Kidney (tissue), 13 donors: ENCODE measurements at regions not wholly inside any gene's neighbourhood (a gene's known extent, or its start where the extent isn't known, plus 50 kb on each side); places are given as distances from the start of the nearest gene placed in this dataset.

Source experiments
- DNase-seq, 5 donors: peaks; one replicate each; pipeline ENCODE4 v3.0.0-alpha.2; 2013 to 2020
- FAIRE-seq: peaks from 2 replicates; lab custom pipeline; 2012; peaks lifted over from hg19 to GRCh38; lab: Jason Lieb, UNC
- H3K27ac ChIP-seq, 2 donors: one replicate each; pipeline ENCODE4 v1.7.0; 2013; ENCODE audit warnings: low read depth in 2 of 2, low read length in 2 of 2, inconsistent platforms in 1 of 2
- H3K27me3 ChIP-seq: one replicate; pipeline ENCODE4 v1.7.1; 2013; ENCODE audit warnings: low read length, inconsistent platforms; ENCODE audit not compliant: control insufficient read depth, insufficient read depth
- H3K36me3 ChIP-seq, 3 donors: one replicate each; pipeline versions ENCODE4 v1.7.0 to v1.7.1; 2013; ENCODE audit warnings: low read length in 3 of 3, control low read depth in 1 of 3, inconsistent platforms in 1 of 3; ENCODE audit not compliant: insufficient read depth in 3 of 3, control insufficient read depth in 2 of 3
- H3K4me1 ChIP-seq, 3 donors: one replicate each; pipeline versions ENCODE4 v1.7.0 to v1.7.1; 2013; ENCODE audit warnings: low read length in 3 of 3, inconsistent platforms in 1 of 3, low read depth in 1 of 3; ENCODE audit not compliant: control insufficient read depth in 2 of 3, insufficient read depth in 2 of 3
- H3K4me3 ChIP-seq, 3 donors: one replicate each; pipeline versions ENCODE4 v1.7.0 to v1.8.1; 2013; ENCODE audit warnings: low read length in 3 of 3, control low read depth in 1 of 3, inconsistent platforms in 1 of 3
- H3K9ac ChIP-seq, 3 donors: one replicate each; pipeline versions ENCODE4 v1.7.0 to v1.7.1; 2013; ENCODE audit warnings: low read length in 3 of 3, control low read depth in 1 of 3, inconsistent platforms in 1 of 3
- H3K9me3 ChIP-seq, 3 donors: one replicate each; pipeline versions ENCODE4 v1.7.0 to v1.7.1; 2013; ENCODE audit warnings: low read length in 3 of 3, control low read depth in 1 of 3, inconsistent platforms in 1 of 3; ENCODE audit not compliant: control insufficient read depth in 2 of 3, insufficient read depth in 1 of 3
- CTCF ChIP-seq: IDR thresholded peaks from 3 replicates; pipeline ENCODE4 v1.5.1; 2012; ENCODE audit warnings: mild to moderate bottlenecking, moderate library complexity, borderline replicate concordance; ENCODE audit not compliant: insufficient read depth; ENCODE audit errors: extremely low read depth
- intact Hi-C: fragments of 100-400 bp; cut with DNase I; formaldehyde crosslinking; loops from one replicate; pipeline ENCODE4 v1.11.1; 2022
- donor health status: control.
- donor health status: control.
- donor health status: control.
- donor health status: control.
- donor health status: control.
- donor health status: DM: yes; HTN: yes; CAD: no.
- donor health status: Normal renal cell carcinoma (clear cell type).

GRCh38 chr4:71081192-71081591, 87.7 kb downstream of the DCK start:
- intact Hi-C loops: no loop called here
- Histone ChIP-seq H3K36me3 (no peaks in the 10 kb centered on the region), H3K27ac (no peak overlapping the region), H3K4me1 (no peaks in the 10 kb centered on the region), H3K9ac (no peak overlapping the region), H3K9me3 (no peaks in the 10 kb centered on the region), H3K27me3 (no peaks in the 10 kb centered on the region), H3K4me3 (no peak overlapping the region)
- TF ChIP-seq CTCF: no peak
- no peak for DNase-seq
- FAIRE-seq: no peak

- Histone ChIP-seq H3K9me3 (no peaks in the 10 kb centered on the region), H3K9ac (no peak overlapping the region), H3K36me3 (no peaks in the 10 kb centered on the region), H3K4me1 (no peaks in the 10 kb centered on the region), H3K27me3 (no peaks in the 10 kb centered on the region), H3K4me3 (no peak overlapping the region), H3K27ac (no peak overlapping the region)
- intact Hi-C loops: no loop called here
- no peak for DNase-seq
- no peak for TF ChIP-seq CTCF
- no peak for FAIRE-seq
Observed at GRCh38 chr4:71093745-71094144, 100.3 kb downstream of the DCK start.

- Histone ChIP-seq H3K4me3 (no peak overlapping the region), H3K27me3 (no peaks in the 10 kb centered on the region), H3K36me3 (no peaks in the 10 kb centered on the region), H3K9me3 (no peaks in the 10 kb centered on the region), H3K4me1 (no peaks in the 10 kb centered on the region), H3K9ac (no peak overlapping the region), H3K27ac (no peak overlapping the region)
- no peak for DNase-seq
- intact Hi-C loops: no loop called here
- FAIRE-seq: no peak
- no peak for TF ChIP-seq CTCF
Observed at GRCh38 chr4:71094201-71094600, 100.8 kb downstream of the DCK start.

- Histone ChIP-seq H3K9me3 (no peaks in the 10 kb centered on the region), H3K9ac (no peak overlapping the region), H3K36me3 (no peaks in the 10 kb centered on the region), H3K27me3 (no peaks in the 10 kb centered on the region), H3K4me3 (no peak overlapping the region), H3K4me1 (no peaks in the 10 kb centered on the region), H3K27ac (no peak overlapping the region)
- DNase-seq: no peak
- FAIRE-seq: no peak
- intact Hi-C loops: no loop called here
- no peak for TF ChIP-seq CTCF
Observed at GRCh38 chr4:71095141-71095540, 101.7 kb downstream of the DCK start.
